HEK293T (cell line): ENCODE measurements at regions not wholly inside any gene's neighbourhood (a gene's known extent, or its start where the extent isn't known, plus 50 kb on each side); places are given as distances from the start of the nearest gene placed in this dataset.

Experiments
- ELF4 ChIP-seq: fragments of 450-650 bp; IDR thresholded peaks from 2 replicates; pipeline ENCODE4 v1.6.1; 2017; ENCODE audit warnings: antibody characterized with exemption
- LEF1 ChIP-seq: fragments of 450-650 bp; IDR thresholded peaks from 2 replicates; pipeline ENCODE4 v1.6.1; 2017; ENCODE audit warnings: mild to moderate bottlenecking, borderline replicate concordance
- NFRKB ChIP-seq: fragments of 450-650 bp; IDR thresholded peaks from 2 replicates; pipeline ENCODE4 v1.6.1; 2016; ENCODE audit warnings: mild to moderate bottlenecking, moderate library complexity
- SUZ12 ChIP-seq: fragments of 450-650 bp; IDR thresholded peaks from 2 replicates; pipeline ENCODE4 v1.6.1; 2016; ENCODE audit warnings: mild to moderate bottlenecking
- TARDBP ChIP-seq: fragments of 450-650 bp; IDR thresholded peaks from 2 replicates; pipeline ENCODE4 v1.6.1; 2016
- TF ChIP-seq, protein P1 (sequence below): fragments of 450-650 bp; IDR thresholded peaks from 2 replicates; pipeline ENCODE4 v1.6.1; 2016

GRCh38 chr2:44102790-44103562 lies 65.7 kb upstream of the PPM1B start:
- TF ChIP-seq SUZ12 (no peak), ELF4 (no peak), TARDBP (no peak), NFRKB (no peak), LEF1 (no peak)
- TF ChIP-seq, protein P1, sequence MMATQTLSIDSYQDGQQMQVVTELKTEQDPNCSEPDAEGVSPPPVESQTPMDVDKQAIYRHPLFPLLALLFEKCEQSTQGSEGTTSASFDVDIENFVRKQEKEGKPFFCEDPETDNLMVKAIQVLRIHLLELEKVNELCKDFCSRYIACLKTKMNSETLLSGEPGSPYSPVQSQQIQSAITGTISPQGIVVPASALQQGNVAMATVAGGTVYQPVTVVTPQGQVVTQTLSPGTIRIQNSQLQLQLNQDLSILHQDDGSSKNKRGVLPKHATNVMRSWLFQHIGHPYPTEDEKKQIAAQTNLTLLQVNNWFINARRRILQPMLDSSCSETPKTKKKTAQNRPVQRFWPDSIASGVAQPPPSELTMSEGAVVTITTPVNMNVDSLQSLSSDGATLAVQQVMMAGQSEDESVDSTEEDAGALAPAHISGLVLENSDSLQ, result no peak
